ENCODE measurements at regions not wholly inside any gene's neighbourhood (a gene's known extent, or its start where the extent isn't known, plus 50 kb on each side); places are given as distances from the start of the nearest gene placed in this dataset.
"Not testable (repeated sequence)": the region's sequence is repeated elsewhere in the genome, so short reads cannot be mapped to it uniquely, and the experiment has no call there.

DNA sequence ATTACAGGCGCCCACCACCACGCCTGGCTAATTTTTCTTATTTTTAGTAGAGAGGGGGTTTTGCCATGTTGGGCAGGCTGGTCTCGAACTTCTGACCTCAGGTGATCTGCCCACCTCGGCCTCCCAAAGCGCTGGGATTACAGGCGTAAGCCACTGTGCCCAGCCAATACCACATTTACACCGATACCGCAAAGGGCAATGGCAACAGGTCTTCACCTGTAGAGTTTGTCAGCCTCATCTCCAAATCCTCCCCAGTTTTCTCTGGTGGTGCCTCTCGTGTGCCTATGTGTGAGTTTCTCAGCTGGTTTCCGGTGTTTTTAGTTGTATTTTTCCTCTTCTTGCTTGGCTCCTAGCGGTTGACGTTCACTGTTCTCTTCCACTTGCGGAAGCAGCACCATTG, 52.0 kb upstream of the LYZL1 start:
- not testable (repeated sequence) for TF ChIP-seq POLR2A, EP300 (IDR thresholded peaks at IDR 0.05)
- TF ChIP-seq, protein P1, sequence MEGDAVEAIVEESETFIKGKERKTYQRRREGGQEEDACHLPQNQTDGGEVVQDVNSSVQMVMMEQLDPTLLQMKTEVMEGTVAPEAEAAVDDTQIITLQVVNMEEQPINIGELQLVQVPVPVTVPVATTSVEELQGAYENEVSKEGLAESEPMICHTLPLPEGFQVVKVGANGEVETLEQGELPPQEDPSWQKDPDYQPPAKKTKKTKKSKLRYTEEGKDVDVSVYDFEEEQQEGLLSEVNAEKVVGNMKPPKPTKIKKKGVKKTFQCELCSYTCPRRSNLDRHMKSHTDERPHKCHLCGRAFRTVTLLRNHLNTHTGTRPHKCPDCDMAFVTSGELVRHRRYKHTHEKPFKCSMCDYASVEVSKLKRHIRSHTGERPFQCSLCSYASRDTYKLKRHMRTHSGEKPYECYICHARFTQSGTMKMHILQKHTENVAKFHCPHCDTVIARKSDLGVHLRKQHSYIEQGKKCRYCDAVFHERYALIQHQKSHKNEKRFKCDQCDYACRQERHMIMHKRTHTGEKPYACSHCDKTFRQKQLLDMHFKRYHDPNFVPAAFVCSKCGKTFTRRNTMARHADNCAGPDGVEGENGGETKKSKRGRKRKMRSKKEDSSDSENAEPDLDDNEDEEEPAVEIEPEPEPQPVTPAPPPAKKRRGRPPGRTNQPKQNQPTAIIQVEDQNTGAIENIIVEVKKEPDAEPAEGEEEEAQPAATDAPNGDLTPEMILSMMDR (IDR thresholded peaks at IDR 0.05) = not testable (repeated sequence)
